ENCODE measurements at regions not wholly inside any gene's neighbourhood (a gene's known extent, or its start where the extent isn't known, plus 50 kb on each side); places are given as distances from the start of the nearest gene placed in this dataset.

- no peaks in the 10 kb centered on the region for H3K9me3 Mint-ChIP-seq
- no peak for DNase-seq (ENCODE audit: low spot score in 2 of 2, unreplicated experiment in 2 of 2)
- no peak overlapping the region for H3K27ac Mint-ChIP-seq
- no peaks in the 10 kb centered on the region for H3K4me1 Mint-ChIP-seq
- peaks cover 1% of the 10 kb centered on the region for H3K27me3 Mint-ChIP-seq (ENCODE audit: low read depth)
- H3K4me3 Mint-ChIP-seq = no peak overlapping the region
- no peaks in the 10 kb centered on the region for H3K36me3 Mint-ChIP-seq
- TF ChIP-seq CTCF (IDR thresholded peaks at IDR 0.05; ENCODE audit: unreplicated experiment) = no peak
Observed at GRCh38 chr20:55014766-55015165, 539.4 kb downstream of the DOK5 start.

GRCh38 chr20:55010761-55011160, 535.4 kb downstream of the DOK5 start:
- H3K4me3 Mint-ChIP-seq = no peak overlapping the region
- no peaks in the 10 kb centered on the region for H3K36me3 Mint-ChIP-seq
- H3K27ac Mint-ChIP-seq = no peak overlapping the region
- peaks cover 5% of the 10 kb centered on the region for H3K27me3 Mint-ChIP-seq (ENCODE audit: low read depth)
- no peaks in the 10 kb centered on the region for H3K4me1 Mint-ChIP-seq
- TF ChIP-seq CTCF (IDR thresholded peaks at IDR 0.05; ENCODE audit: unreplicated experiment) = no peak
- no peak for DNase-seq (ENCODE audit: low spot score in 2 of 2, unreplicated experiment in 2 of 2)
- no peaks in the 10 kb centered on the region for H3K9me3 Mint-ChIP-seq

GRCh38 chr20:55009066-55009465, 533.7 kb downstream of the DOK5 start:
- Mint-ChIP-seq H3K27me3 (ENCODE audit: low read depth) (peaks cover 6% of the 10 kb centered on the region), H3K4me1 (no peaks in the 10 kb centered on the region), H3K9me3 (no peaks in the 10 kb centered on the region), H3K4me3 (no peak overlapping the region), H3K36me3 (no peaks in the 10 kb centered on the region), H3K27ac (no peak overlapping the region)
- no peak for DNase-seq (ENCODE audit: low spot score in 2 of 2, unreplicated experiment in 2 of 2)
- TF ChIP-seq CTCF (IDR thresholded peaks at IDR 0.05; ENCODE audit: unreplicated experiment) = no peak

- Mint-ChIP-seq H3K27me3 (ENCODE audit: low read depth) (peaks cover 15% of the 10 kb centered on the region), H3K27ac (no peak overlapping the region), H3K4me3 (no peak overlapping the region), H3K9me3 (no peaks in the 10 kb centered on the region), H3K4me1 (no peaks in the 10 kb centered on the region), H3K36me3 (no peaks in the 10 kb centered on the region)
- no peak for DNase-seq (ENCODE audit: low spot score in 2 of 2, unreplicated experiment in 2 of 2)
- no peak for TF ChIP-seq CTCF (IDR thresholded peaks at IDR 0.05; ENCODE audit: unreplicated experiment)
Observed at GRCh38 chr20:55004044-55004443, 528.7 kb downstream of the DOK5 start.

- Mint-ChIP-seq H3K36me3 (no peaks in the 10 kb centered on the region), H3K27ac (no peak overlapping the region), H3K27me3 (ENCODE audit: low read depth) (peaks cover 17% of the 10 kb centered on the region), H3K9me3 (no peaks in the 10 kb centered on the region), H3K4me3 (no peak overlapping the region), H3K4me1 (no peaks in the 10 kb centered on the region)
- no peak for TF ChIP-seq CTCF (IDR thresholded peaks at IDR 0.05; ENCODE audit: unreplicated experiment)
- DNase-seq (ENCODE audit: low spot score in 2 of 2, unreplicated experiment in 2 of 2) = no peak
Observed at GRCh38 chr20:54995553-54995952, 520.2 kb downstream of the DOK5 start.

GRCh38 chr20:54995011-54995410, 519.6 kb downstream of the DOK5 start:
- no peak for DNase-seq (ENCODE audit: low spot score in 2 of 2, unreplicated experiment in 2 of 2)
- peaks cover 17% of the 10 kb centered on the region for H3K27me3 Mint-ChIP-seq (ENCODE audit: low read depth)
- H3K27ac Mint-ChIP-seq = no peak overlapping the region
- no peaks in the 10 kb centered on the region for H3K4me1 Mint-ChIP-seq
- no peaks in the 10 kb centered on the region for H3K9me3 Mint-ChIP-seq
- no peak overlapping the region for H3K4me3 Mint-ChIP-seq
- no peaks in the 10 kb centered on the region for H3K36me3 Mint-ChIP-seq
- TF ChIP-seq CTCF (IDR thresholded peaks at IDR 0.05; ENCODE audit: unreplicated experiment) = no peak

Measured in mesothelial cell of epicardium (in vitro differentiated cells).